ENCODE measurements at regions not wholly inside any gene's neighbourhood (a gene's known extent, or its start where the extent isn't known, plus 50 kb on each side); places are given as distances from the start of the nearest gene placed in this dataset.

DNA sequence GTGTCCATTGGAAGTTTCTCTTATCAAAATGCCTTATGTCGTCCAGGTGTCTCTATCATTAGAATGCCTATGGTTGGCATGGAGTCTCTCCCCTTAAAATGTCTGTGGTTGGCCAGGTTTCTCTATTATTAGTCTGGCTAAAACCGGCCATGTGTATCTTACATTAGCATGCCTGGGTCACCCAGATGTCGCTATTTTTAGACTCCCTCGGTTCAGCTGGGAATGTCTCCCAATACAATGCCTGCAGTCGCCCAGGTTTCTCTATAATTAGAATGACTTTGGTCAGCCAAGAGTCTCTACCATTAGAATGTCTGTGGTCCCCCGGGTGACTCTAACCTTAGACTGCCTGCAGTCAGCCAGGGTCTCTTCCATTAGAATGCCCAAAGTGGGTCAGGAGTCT, 1536.1 kb downstream of the UQCRFS1 start:
- Histone ChIP-seq H3K4me2 (no peak overlapping the region), H3K27ac (no peak overlapping the region), H3K4me1 (no peaks in the 10 kb centered on the region), H3K9me3 (peaks cover 30% of the 10 kb centered on the region; the same call in 2 of the 3 replicates), H3K4me3 (no peak overlapping the region)
- DNase-seq (ENCODE audit: low read depth in 1 of 2, low spot score in 1 of 2) = no peak
- no peak for FAIRE-seq
- no peak for ATAC-seq
- ChIA-PET POLR2A (no interaction called here), CTCF (no interaction called here)
- 7% methylated on average over 6 of the region's 6 CpGs for WGBS (ENCODE audit: missing lambda C conversion rate)
- TF ChIP-seq TFCP2L1 (CRISPR knock-in tag; IDR thresholded peaks at IDR 0.05) = no peak
- TF ChIP-seq FOXS1 (CRISPR knock-in tag; IDR thresholded peaks at IDR 0.05) = no peak
- TF ChIP-seq, protein P1, sequence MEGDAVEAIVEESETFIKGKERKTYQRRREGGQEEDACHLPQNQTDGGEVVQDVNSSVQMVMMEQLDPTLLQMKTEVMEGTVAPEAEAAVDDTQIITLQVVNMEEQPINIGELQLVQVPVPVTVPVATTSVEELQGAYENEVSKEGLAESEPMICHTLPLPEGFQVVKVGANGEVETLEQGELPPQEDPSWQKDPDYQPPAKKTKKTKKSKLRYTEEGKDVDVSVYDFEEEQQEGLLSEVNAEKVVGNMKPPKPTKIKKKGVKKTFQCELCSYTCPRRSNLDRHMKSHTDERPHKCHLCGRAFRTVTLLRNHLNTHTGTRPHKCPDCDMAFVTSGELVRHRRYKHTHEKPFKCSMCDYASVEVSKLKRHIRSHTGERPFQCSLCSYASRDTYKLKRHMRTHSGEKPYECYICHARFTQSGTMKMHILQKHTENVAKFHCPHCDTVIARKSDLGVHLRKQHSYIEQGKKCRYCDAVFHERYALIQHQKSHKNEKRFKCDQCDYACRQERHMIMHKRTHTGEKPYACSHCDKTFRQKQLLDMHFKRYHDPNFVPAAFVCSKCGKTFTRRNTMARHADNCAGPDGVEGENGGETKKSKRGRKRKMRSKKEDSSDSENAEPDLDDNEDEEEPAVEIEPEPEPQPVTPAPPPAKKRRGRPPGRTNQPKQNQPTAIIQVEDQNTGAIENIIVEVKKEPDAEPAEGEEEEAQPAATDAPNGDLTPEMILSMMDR (IDR thresholded peaks at IDR 0.05) = no peak
- no peak for TF ChIP-seq NR3C1 (IDR thresholded peaks at IDR 0.05)
- TF ChIP-seq ESRRA (IDR thresholded peaks at IDR 0.05; ENCODE audit: borderline replicate concordance, low read length) = no peak
- TF ChIP-seq TP53 (CRISPR knock-in tag; IDR thresholded peaks at IDR 0.05) = no peak

DNA sequence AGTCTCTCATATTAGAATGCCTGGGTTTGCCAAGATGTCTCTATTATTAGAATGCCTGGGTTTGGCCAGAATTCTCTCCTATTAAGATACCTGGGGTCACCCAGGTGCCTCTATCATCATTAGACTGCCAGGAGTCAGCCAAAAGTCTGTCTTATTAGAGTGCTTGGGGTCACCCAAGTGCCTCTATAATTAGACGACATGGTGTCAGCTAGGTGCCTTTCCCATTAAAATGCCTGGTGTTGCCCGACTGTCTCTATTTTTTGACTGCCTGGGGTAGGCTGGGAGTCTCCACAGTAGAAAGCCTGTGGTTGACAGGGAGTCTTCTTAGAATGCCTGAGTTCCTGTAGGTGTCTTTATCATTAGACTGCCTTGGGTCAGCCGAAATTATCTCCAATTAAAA, 1536.6 kb downstream of the UQCRFS1 start:
- no peak for FAIRE-seq
- Histone ChIP-seq H3K4me1 (no peaks in the 10 kb centered on the region), H3K4me3 (no peak overlapping the region), H3K27ac (no peak overlapping the region), H3K4me2 (no peak overlapping the region), H3K9me3 (peaks cover 31% of the 10 kb centered on the region; the same call in 2 of the 3 replicates)
- WGBS (ENCODE audit: missing lambda C conversion rate) = 0% methylated on average over 3 of the region's 3 CpGs
- POLR2A ChIA-PET = no interaction called here
- no peak for DNase-seq (ENCODE audit: low read depth in 1 of 2, low spot score in 1 of 2)
- no peak for ATAC-seq
- TF ChIP-seq, protein P2, sequence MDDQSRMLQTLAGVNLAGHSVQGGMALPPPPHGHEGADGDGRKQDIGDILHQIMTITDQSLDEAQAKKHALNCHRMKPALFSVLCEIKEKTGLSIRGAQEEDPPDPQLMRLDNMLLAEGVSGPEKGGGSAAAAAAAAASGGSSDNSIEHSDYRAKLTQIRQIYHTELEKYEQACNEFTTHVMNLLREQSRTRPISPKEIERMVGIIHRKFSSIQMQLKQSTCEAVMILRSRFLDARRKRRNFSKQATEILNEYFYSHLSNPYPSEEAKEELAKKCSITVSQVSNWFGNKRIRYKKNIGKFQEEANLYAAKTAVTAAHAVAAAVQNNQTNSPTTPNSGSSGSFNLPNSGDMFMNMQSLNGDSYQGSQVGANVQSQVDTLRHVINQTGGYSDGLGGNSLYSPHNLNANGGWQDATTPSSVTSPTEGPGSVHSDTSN (IDR thresholded peaks at IDR 0.05) = no peak
- no peak for TF ChIP-seq RCOR1 (IDR thresholded peaks at IDR 0.05; ENCODE audit: low read depth, low read length)
- TF ChIP-seq FOXS1 (CRISPR knock-in tag; IDR thresholded peaks at IDR 0.05) = no peak
- TF ChIP-seq, protein P3, sequence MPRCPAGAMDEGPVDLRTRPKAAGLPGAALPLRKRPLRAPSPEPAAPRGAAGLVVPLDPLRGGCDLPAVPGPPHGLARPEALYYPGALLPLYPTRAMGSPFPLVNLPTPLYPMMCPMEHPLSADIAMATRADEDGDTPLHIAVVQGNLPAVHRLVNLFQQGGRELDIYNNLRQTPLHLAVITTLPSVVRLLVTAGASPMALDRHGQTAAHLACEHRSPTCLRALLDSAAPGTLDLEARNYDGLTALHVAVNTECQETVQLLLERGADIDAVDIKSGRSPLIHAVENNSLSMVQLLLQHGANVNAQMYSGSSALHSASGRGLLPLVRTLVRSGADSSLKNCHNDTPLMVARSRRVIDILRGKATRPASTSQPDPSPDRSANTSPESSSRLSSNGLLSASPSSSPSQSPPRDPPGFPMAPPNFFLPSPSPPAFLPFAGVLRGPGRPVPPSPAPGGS (IDR thresholded peaks at IDR 0.05) = no peak
- TF ChIP-seq EHF (CRISPR knock-in tag; IDR thresholded peaks at IDR 0.05) = no peak
- TF ChIP-seq SREBF2 (IDR thresholded peaks at IDR 0.05) = no peak
- TF ChIP-seq JUNB (IDR thresholded peaks at IDR 0.05) = no peak
- no peak for TF ChIP-seq RNF2 (IDR thresholded peaks at IDR 0.05; ENCODE audit: borderline replicate concordance, low read depth)
- TF ChIP-seq NPAS2 (CRISPR knock-in tag; IDR thresholded peaks at IDR 0.05; ENCODE audit: borderline replicate concordance) = no peak
- no peak for TF ChIP-seq EP300 (IDR thresholded peaks at IDR 0.05)
- TF ChIP-seq PHF8 (IDR thresholded peaks at IDR 0.05; ENCODE audit: borderline replicate concordance, low read depth) = no peak
- no peak for TF ChIP-seq JUN (IDR thresholded peaks at IDR 0.05)
- CTCF ChIA-PET = no interaction called here

- Histone ChIP-seq H3K9me3 (peaks cover 34% of the 10 kb centered on the region; the same call in 2 of the 3 replicates), H3K4me3 (no peak overlapping the region), H3K4me2 (no peak overlapping the region), H3K4me1 (no peaks in the 10 kb centered on the region), H3K27ac (no peak overlapping the region)
- ATAC-seq (no peak), FAIRE-seq (no peak), DNase-seq (ENCODE audit: low read depth in 1 of 2, low spot score in 1 of 2) (no peak)
- POLR2A ChIA-PET = no interaction called here
- CTCF ChIA-PET = no interaction called here
- WGBS (ENCODE audit: missing lambda C conversion rate) = 2% methylated on average over 3 of the region's 3 CpGs
- TF ChIP-seq SREBF2 (IDR thresholded peaks at IDR 0.05) (no peak), CBX2 (IDR thresholded peaks at IDR 0.05; ENCODE audit: borderline replicate concordance, low read depth) (no peak), JUN (IDR thresholded peaks at IDR 0.05) (no peak), NR3C1 (IDR thresholded peaks at IDR 0.05) (no peak)
Measured at GRCh38 chr19:27675771-27676170, 1537.2 kb downstream of the UQCRFS1 start.

- CTCF ChIA-PET = no interaction called here
- H3K9me3 ChIP-seq = peaks cover 43% of the 10 kb centered on the region
- ATAC-seq = no peak
- no peak for FAIRE-seq
- no peak for TF ChIP-seq RARB (CRISPR knock-in tag; IDR thresholded peaks at IDR 0.05)
- 17% methylated on average over 10 of the region's 10 CpGs for WGBS (ENCODE audit: missing lambda C conversion rate)
- no peak for DNase-seq (ENCODE audit: low read depth in 1 of 2, low spot score in 1 of 2)
- POLR2A ChIA-PET = no interaction called here
- no peaks in the 10 kb centered on the region for H3K4me1 ChIP-seq
- H3K4me2 ChIP-seq = no peak overlapping the region
- no peak overlapping the region for H3K27ac ChIP-seq
- no peak overlapping the region for H3K4me3 ChIP-seq
Measured at GRCh38 chr19:27674701-27675100, 1538.2 kb downstream of the UQCRFS1 start.

Data from A549 (cell line).